GM23248 (cell line): ENCODE measurements at regions not wholly inside any gene's neighbourhood (a gene's known extent, or its start where the extent isn't known, plus 50 kb on each side); places are given as distances from the start of the nearest gene placed in this dataset.

Experiments used
- EZH2 ChIP-seq: fragments of 200-600 bp; sonication (generic); IDR thresholded peaks from 2 replicates; pipeline ENCODE4 v1.6.1; 2018; ENCODE audit warnings: antibody characterized with exemption, mild to moderate bottlenecking; ENCODE audit not compliant: insufficient read depth, poor library complexity, severe bottlenecking
- EZH2phosphoT487 ChIP-seq: fragments of 200-600 bp; sonication (generic); IDR thresholded peaks from 2 replicates; pipeline ENCODE4 v1.6.1; 2018; ENCODE audit warnings: antibody characterized with exemption, moderate library complexity, mild to moderate bottlenecking, low read depth; ENCODE audit not compliant: insufficient read depth

DNA sequence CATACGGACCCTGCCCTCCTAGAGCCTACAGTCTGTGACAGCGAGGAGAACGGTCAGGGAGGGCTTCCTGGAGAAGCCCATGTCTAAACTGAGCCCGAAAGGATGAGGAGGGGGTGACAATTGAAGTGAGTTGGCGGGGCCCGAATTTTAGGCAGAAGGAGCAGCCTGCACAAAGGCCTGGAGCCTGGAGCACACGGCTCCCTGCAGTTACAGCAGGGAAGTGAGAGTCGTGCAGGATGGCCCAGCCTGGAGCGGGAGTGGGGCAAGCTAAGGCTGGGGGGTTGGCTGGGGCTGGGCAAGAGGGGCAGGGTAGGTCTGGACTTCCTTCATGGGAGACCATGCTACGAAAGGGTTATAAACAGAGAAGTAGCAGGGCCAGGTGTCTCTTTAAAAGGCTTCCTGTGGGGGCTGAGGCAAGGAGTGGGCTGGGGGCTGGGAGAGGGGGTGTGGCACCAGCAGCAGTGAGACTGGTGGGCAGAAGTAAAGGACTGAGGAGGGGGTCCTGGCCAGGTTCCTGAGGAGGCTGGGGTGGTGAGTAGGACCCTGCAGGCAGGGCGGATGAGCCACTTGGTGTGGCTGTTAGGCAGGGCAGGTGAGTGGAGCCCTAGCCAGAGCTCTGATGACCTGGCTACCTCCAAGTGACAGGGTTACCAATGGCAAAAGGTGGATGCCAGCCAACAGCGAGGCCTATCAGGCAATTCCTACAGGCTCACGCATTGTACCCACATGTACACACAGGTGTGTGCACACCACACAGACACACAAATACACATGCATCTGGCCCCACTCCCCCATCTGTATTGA lies 119.2 kb downstream of the MRPL14 start:
- TF ChIP-seq EZH2 (no peak), EZH2phosphoT487 (no peak)
